ENCODE measurements at regions not wholly inside any gene's neighbourhood (a gene's known extent, or its start where the extent isn't known, plus 50 kb on each side); places are given as distances from the start of the nearest gene placed in this dataset.

GRCh38 chr11:93929407-93929806, 79.0 kb upstream of the VSTM5 start:
- H3K27ac Mint-ChIP-seq = no peak overlapping the region
- no peaks in the 10 kb centered on the region for H3K27me3 Mint-ChIP-seq (ENCODE audit: insufficient read depth, low read depth)
- Histone ChIP-seq H3K27ac (no peak overlapping the region), H3K9ac (no peak overlapping the region), H3K9me3 (ENCODE audit: low read depth) (no peaks in the 10 kb centered on the region), H4K20me1 (ENCODE audit: low read depth) (no peaks in the 10 kb centered on the region), H3K4me1 (no peaks in the 10 kb centered on the region), H3K27me3 (no peaks in the 10 kb centered on the region), H3F3A (ENCODE audit: low read depth) (no peaks in the 10 kb centered on the region), H2AFZ (replicated peaks) (no peak overlapping the region), H3K4me3 (no peak overlapping the region), H3K4me2 (no peak overlapping the region), H3K79me2 (ENCODE audit: low read depth) (no peaks in the 10 kb centered on the region), H3K36me3 (no peaks in the 10 kb centered on the region)
- no peak overlapping the region for H3K4me3 Mint-ChIP-seq
- no peaks in the 10 kb centered on the region for H3K4me1 Mint-ChIP-seq
- H3K9me3 Mint-ChIP-seq = peaks cover 3% of the 10 kb centered on the region
- no peak for DNase-seq (ENCODE audit: low spot score)
- no peaks in the 10 kb centered on the region for H3K36me3 Mint-ChIP-seq
- TF ChIP-seq EZH2 (IDR thresholded peaks at IDR 0.05) = no peak
- TF ChIP-seq CTCF (IDR thresholded peaks at IDR 0.05) = no peak
- TF ChIP-seq EZH2phosphoT487 (IDR thresholded peaks at IDR 0.05) = no peak

- Histone ChIP-seq H3K4me2 (no peak overlapping the region), H4K20me1 (ENCODE audit: low read depth) (no peaks in the 10 kb centered on the region), H2AFZ (replicated peaks) (no peak overlapping the region), H3K9me3 (ENCODE audit: low read depth) (no peaks in the 10 kb centered on the region), H3K27ac (no peak overlapping the region), H3K4me3 (no peak overlapping the region), H3F3A (ENCODE audit: low read depth) (no peaks in the 10 kb centered on the region), H3K79me2 (ENCODE audit: low read depth) (no peaks in the 10 kb centered on the region), H3K27me3 (no peaks in the 10 kb centered on the region), H3K9ac (no peak overlapping the region), H3K36me3 (no peaks in the 10 kb centered on the region), H3K4me1 (no peaks in the 10 kb centered on the region)
- TF ChIP-seq EZH2 (IDR thresholded peaks at IDR 0.05) (no peak), EZH2phosphoT487 (IDR thresholded peaks at IDR 0.05) (no peak), CTCF (IDR thresholded peaks at IDR 0.05) (no peak)
- peaks cover 3% of the 10 kb centered on the region for H3K9me3 Mint-ChIP-seq
- peaks cover under 1% of the 10 kb centered on the region for H3K27me3 Mint-ChIP-seq (ENCODE audit: insufficient read depth, low read depth)
- no peaks in the 10 kb centered on the region for H3K36me3 Mint-ChIP-seq
- no peak overlapping the region for H3K27ac Mint-ChIP-seq
- H3K4me1 Mint-ChIP-seq = no peaks in the 10 kb centered on the region
- H3K4me3 Mint-ChIP-seq = no peak overlapping the region
- no peak for DNase-seq (ENCODE audit: low spot score)
These were observed 82.8 kb upstream of the VSTM5 start for GRCh38 chr11:93933230-93933629.

GRCh38 chr11:93935826-93936225, 85.3 kb upstream of the HEPHL1 start:
- Histone ChIP-seq H3K79me2 (ENCODE audit: low read depth) (no peaks in the 10 kb centered on the region), H4K20me1 (ENCODE audit: low read depth) (no peaks in the 10 kb centered on the region)
- peaks cover 2% of the 10 kb centered on the region for H3K27me3 Mint-ChIP-seq (ENCODE audit: insufficient read depth, low read depth)

More at GRCh38 chr11:93935826-93936225, 85.3 kb upstream of the HEPHL1 start:
- Mint-ChIP-seq H3K27ac (no peak overlapping the region), H3K9me3 (no peaks in the 10 kb centered on the region), H3K4me1 (no peaks in the 10 kb centered on the region), H3K36me3 (no peaks in the 10 kb centered on the region), H3K4me3 (no peak overlapping the region)
- no peak for TF ChIP-seq EZH2 (IDR thresholded peaks at IDR 0.05)
- no peak for TF ChIP-seq CTCF (IDR thresholded peaks at IDR 0.05)
- TF ChIP-seq EZH2phosphoT487 (IDR thresholded peaks at IDR 0.05) = no peak
- H3K27ac ChIP-seq = no peak overlapping the region
- H3K27me3 ChIP-seq = no peaks in the 10 kb centered on the region
- H3K4me1 ChIP-seq = no peaks in the 10 kb centered on the region
- no peak overlapping the region for H3K9ac ChIP-seq
- no peaks in the 10 kb centered on the region for H3K36me3 ChIP-seq
- DNase-seq (ENCODE audit: low spot score) = no peak
- no peak overlapping the region for H3K4me2 ChIP-seq
- no peak overlapping the region for H2AFZ ChIP-seq (replicated peaks)
- H3F3A ChIP-seq (ENCODE audit: low read depth) = no peaks in the 10 kb centered on the region
- H3K9me3 ChIP-seq (ENCODE audit: low read depth) = no peaks in the 10 kb centered on the region
- no peak overlapping the region for H3K4me3 ChIP-seq
